ENCODE measurements at regions not wholly inside any gene's neighbourhood (a gene's known extent, or its start where the extent isn't known, plus 50 kb on each side); places are given as distances from the start of the nearest gene placed in this dataset.
A peak's percentile ranks its signal among the peaks of the same experiment; 100 is the strongest.

- Mint-ChIP-seq H3K4me3 (ENCODE audit: low read depth) (no peak overlapping the region), H3K4me1 (ENCODE audit: low read depth) (peaks cover 9% of the 10 kb centered on the region), H3K27me3 (no peaks in the 10 kb centered on the region), H3K27ac (no peak overlapping the region), H3K36me3 (ENCODE audit: insufficient read depth) (peaks cover 3% of the 10 kb centered on the region), H3K9me3 (ENCODE audit: low read depth) (no peaks in the 10 kb centered on the region)
- no peak for DNase-seq (ENCODE audit: low spot score, unreplicated experiment)
- no peak for TF ChIP-seq CTCF (IDR thresholded peaks at IDR 0.05; ENCODE audit: unreplicated experiment)
Measured at GRCh38 chr3:168524129-168524528, 428.4 kb upstream of the GOLIM4 start.

DNA sequence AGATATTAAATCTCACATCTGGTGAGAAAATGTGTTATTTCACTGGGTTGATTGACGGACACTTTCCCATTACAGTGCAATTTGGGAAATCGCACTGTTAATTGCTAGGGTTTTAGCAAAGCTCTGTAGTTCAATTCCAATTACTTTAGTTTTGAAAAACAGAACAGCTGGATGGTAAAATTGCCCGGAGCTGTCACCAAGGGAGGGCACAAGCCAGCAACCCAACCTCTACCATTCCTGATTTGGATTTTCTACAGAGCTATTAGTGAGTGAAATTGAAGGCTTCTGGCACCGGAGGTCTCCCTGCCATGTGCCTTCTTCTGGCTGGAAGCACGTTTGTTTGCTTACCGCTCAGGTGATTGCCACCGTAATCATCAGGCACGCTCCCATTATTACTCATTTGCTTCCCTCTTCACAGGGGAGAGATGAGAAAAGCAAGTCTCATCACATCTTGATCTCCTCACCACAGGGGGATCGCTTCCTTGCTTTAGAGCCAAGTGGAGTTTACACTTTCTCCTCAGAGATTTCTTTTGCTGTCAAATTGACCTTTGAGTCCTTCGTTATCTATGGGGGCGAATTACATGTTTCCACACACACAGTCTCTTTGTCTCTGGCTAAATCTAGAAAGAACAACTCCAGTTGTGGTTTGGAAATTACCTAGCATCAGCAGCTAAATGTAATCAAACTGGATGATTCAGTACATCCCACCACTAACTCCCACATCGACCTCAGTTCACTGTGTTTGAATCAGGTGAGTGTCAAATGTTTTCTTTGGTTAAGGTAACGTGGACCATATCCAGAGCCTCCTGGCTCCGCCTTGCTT, 421.7 kb upstream of the GOLIM4 start:
- Mint-ChIP-seq H3K36me3 (ENCODE audit: insufficient read depth) (peaks cover 3% of the 10 kb centered on the region), H3K27me3 (no peaks in the 10 kb centered on the region), H3K9me3 (ENCODE audit: low read depth) (no peaks in the 10 kb centered on the region), H3K4me1 (ENCODE audit: low read depth) (peaks cover 10% of the 10 kb centered on the region), H3K4me3 (ENCODE audit: low read depth) (no peak overlapping the region), H3K27ac (peak overlapping the region; percentile 6)
- TF ChIP-seq CTCF (IDR thresholded peaks at IDR 0.05; ENCODE audit: unreplicated experiment) = no peak
- no peak for DNase-seq (ENCODE audit: low spot score, unreplicated experiment)

DNA sequence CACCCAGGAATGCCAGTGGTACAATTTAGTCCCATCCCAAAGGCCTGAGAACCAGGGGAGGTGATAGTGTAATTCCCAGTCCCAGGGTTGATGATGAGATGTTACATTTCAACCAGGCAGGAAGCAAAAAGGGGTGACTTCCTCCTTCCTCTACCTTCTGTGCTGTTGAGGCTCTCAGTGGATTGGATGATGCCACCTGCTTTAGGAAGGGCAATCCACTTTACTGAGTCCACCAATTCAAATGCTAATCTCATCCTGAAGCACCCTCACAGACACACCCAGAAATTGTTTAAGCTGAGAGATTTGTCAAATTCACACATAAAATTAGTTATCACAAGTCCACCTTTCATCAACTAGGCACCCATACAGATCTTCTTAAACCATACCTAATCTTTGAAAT, 418.5 kb upstream of the GOLIM4 start:
- Mint-ChIP-seq H3K4me1 (ENCODE audit: low read depth) (peaks cover 11% of the 10 kb centered on the region), H3K4me3 (ENCODE audit: low read depth) (no peak overlapping the region), H3K27ac (no peak overlapping the region), H3K9me3 (ENCODE audit: low read depth) (no peaks in the 10 kb centered on the region), H3K36me3 (ENCODE audit: insufficient read depth) (no peaks in the 10 kb centered on the region), H3K27me3 (no peaks in the 10 kb centered on the region)
- no peak for DNase-seq (ENCODE audit: low spot score, unreplicated experiment)
- TF ChIP-seq CTCF (IDR thresholded peaks at IDR 0.05; ENCODE audit: unreplicated experiment) = no peak

- H3K36me3 Mint-ChIP-seq (ENCODE audit: insufficient read depth) = no peaks in the 10 kb centered on the region
- peaks cover 9% of the 10 kb centered on the region for H3K4me1 Mint-ChIP-seq (ENCODE audit: low read depth)
- H3K9me3 Mint-ChIP-seq (ENCODE audit: low read depth) = no peaks in the 10 kb centered on the region
- TF ChIP-seq CTCF (IDR thresholded peaks at IDR 0.05; ENCODE audit: unreplicated experiment) = no peak
- H3K27me3 Mint-ChIP-seq = no peaks in the 10 kb centered on the region
- no peak overlapping the region for H3K27ac Mint-ChIP-seq
- H3K4me3 Mint-ChIP-seq (ENCODE audit: low read depth) = no peak overlapping the region
- DNase-seq (ENCODE audit: low spot score, unreplicated experiment) = no peak
Measured at GRCh38 chr3:168512802-168513201, 417.1 kb upstream of the GOLIM4 start.

DNA sequence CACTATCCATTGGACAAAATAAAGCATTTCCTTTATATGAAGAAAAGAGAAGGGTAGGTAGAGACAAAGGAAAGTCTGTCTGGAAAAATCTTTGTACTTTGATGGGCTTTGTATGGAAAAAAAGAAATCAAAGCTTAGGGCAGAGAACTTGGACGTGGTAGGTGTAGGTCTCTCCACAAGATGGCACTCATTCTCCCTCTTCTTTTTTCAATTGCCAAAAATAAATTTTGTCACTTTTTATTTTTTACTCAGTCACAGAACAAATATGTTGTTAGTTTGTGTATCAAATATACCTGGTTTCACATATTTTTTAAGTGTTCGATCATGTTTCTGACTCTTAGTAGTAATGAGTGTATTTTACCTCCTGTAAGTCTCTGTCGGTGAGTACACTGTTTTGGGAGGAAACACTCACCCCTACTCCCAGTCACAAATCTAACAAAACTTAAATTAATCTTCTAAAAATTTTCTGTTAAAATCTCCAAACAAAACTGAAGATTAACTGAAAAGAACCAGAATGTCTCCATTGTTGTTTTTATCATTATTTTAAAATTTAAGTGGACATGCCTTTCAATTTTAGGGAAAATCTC, 415.8 kb upstream of the GOLIM4 start:
- no peaks in the 10 kb centered on the region for H3K27me3 Mint-ChIP-seq
- no peaks in the 10 kb centered on the region for H3K9me3 Mint-ChIP-seq (ENCODE audit: low read depth)
- no peak overlapping the region for H3K27ac Mint-ChIP-seq
- no peak for DNase-seq (ENCODE audit: low spot score, unreplicated experiment)
- peak; percentile 75 for TF ChIP-seq CTCF (IDR thresholded peaks at IDR 0.05; ENCODE audit: unreplicated experiment)
- no peak overlapping the region for H3K4me3 Mint-ChIP-seq (ENCODE audit: low read depth)
- peaks cover 5% of the 10 kb centered on the region for H3K4me1 Mint-ChIP-seq (ENCODE audit: low read depth)
- no peaks in the 10 kb centered on the region for H3K36me3 Mint-ChIP-seq (ENCODE audit: insufficient read depth)

Data from progenitor cell of endocrine pancreas (in vitro differentiated cells).